A549 (cell line): ENCODE measurements at regions not wholly inside any gene's neighbourhood (a gene's known extent, or its start where the extent isn't known, plus 50 kb on each side); places are given as distances from the start of the nearest gene placed in this dataset.
"Not testable (repeated sequence)": the region's sequence is repeated elsewhere in the genome, so short reads cannot be mapped to it uniquely, and the experiment has no call there.

Experiments
- ATAC-seq, 2 experiments: fragments of 200-7000 bp in 1 of 2; fragments of >200 bp in 1 of 2; cut with Nextera tagmentation in 1 of 2; cut with Tn5 transposase in 1 of 2; 3 replicates each; pipeline versions ENCODE4 v1.8.0 to v1.9.1; 2018 to 2020; ENCODE audit warnings: mild to moderate bottlenecking in 1 of 2, moderate library complexity in 1 of 2
- CTCF ChIA-PET: fragments of 300-600 bp; sonication (Branson Sonifier 250); formaldehyde crosslinking; extraction: SDS; loops from one replicate; lab custom pipeline; 2021; ENCODE audit warnings: antibody characterized with exemption, inconsistent platforms; lab: Yijun Ruan, JAX
- POLR2A ChIA-PET: fragments of 350-600 bp; formaldehyde crosslinking; extraction: SDS; loops from one replicate; lab custom pipeline; 2021; ENCODE audit warnings: antibody characterized with exemption, inconsistent platforms; lab: Yijun Ruan, JAX
- DNase-seq, 2 experiments: peaks; one replicate each; pipeline versions ENCODE4 v3.0.0 to v3.0.0-alpha.2; 2011 to 2016; ENCODE audit warnings: low read depth in 1 of 2, low spot score in 1 of 2
- FAIRE-seq: peaks from 2 replicates; lab custom pipeline; 2011; peaks lifted over from hg19 to GRCh38; lab: Jason Lieb, UNC
- H3K27ac ChIP-seq, 2 experiments: fragments of >200 bp; sonication (Bioruptor Twin); formaldehyde crosslinking; 3 replicates each; pipeline ENCODE4 v1.5.1; 2016 to 2017
- H3K4me1 ChIP-seq: fragments of >200 bp; sonication (Bioruptor Twin); formaldehyde crosslinking; 3 replicates; pipeline ENCODE4 v1.6.1; 2016
- H3K4me2 ChIP-seq: fragments of >200 bp; sonication (Bioruptor Twin); formaldehyde crosslinking; 3 replicates; pipeline ENCODE4 v1.6.1; 2016
- H3K4me3 ChIP-seq: fragments of >200 bp; sonication (Bioruptor Twin); formaldehyde crosslinking; 3 replicates; pipeline ENCODE4 v1.5.1; 2016
- H3K9me3 ChIP-seq: fragments of >200 bp; sonication (Bioruptor Twin); formaldehyde crosslinking; 3 replicates; pipeline ENCODE4 v1.6.1; 2016
- CBX2 ChIP-seq: fragments of 200-600 bp; sonication (generic); IDR thresholded peaks from 2 replicates; pipeline ENCODE4 v1.6.1; 2016; ENCODE audit warnings: low read depth, mild to moderate bottlenecking, borderline replicate concordance
- FOXS1 ChIP-seq: fragments of 250-450 bp; sonication (Bioruptor Pico); IDR thresholded peaks from 2 replicates; pipeline ENCODE4 v1.5.0; 2020; ENCODE audit warnings: mild to moderate bottlenecking, moderate library complexity
- HOXA7 ChIP-seq: fragments of 250-450 bp; sonication (Bioruptor Pico); IDR thresholded peaks from 2 replicates; pipeline ENCODE4 v1.5.0; 2020; ENCODE audit warnings: mild to moderate bottlenecking, moderate library complexity
- HOXB13 ChIP-seq: fragments of 250-450 bp; sonication (Bioruptor Pico); IDR thresholded peaks from 2 replicates; pipeline ENCODE4 v1.5.0; 2020; ENCODE audit warnings: low read depth, mild to moderate bottlenecking, moderate library complexity
- JUN ChIP-seq, 2 experiments: fragments of >200 bp; sonication (Bioruptor Twin); formaldehyde crosslinking; IDR thresholded peaks; 2 replicates in 1 of 2; 3 replicates in 1 of 2; pipeline ENCODE4 v1.6.1; 2016 to 2017
- KDM5A ChIP-seq: fragments of 200-600 bp; sonication (generic); IDR thresholded peaks from 2 replicates; pipeline ENCODE4 v1.6.1; 2016; ENCODE audit warnings: antibody characterized with exemption, mild to moderate bottlenecking
- MYC ChIP-seq: IDR thresholded peaks from 2 replicates; pipeline ENCODE4 v1.6.1; 2012; ENCODE audit warnings: mild to moderate bottlenecking, inconsistent platforms, low read length, improper control_type of control experiment, borderline replicate concordance
- NFE2L2 ChIP-seq: fragments of 150-350 bp; conservative IDR thresholded peaks from 2 replicates; pipeline ENCODE4 v1.6.1; 2014; ENCODE audit warnings: low read length
- PBX3 ChIP-seq: IDR thresholded peaks from 2 replicates; pipeline ENCODE4 v1.6.1; 2012
- POLR2AphosphoS2 ChIP-seq: conservative IDR thresholded peaks from 2 replicates; pipeline ENCODE4 v1.6.1; 2012; ENCODE audit warnings: low read length, improper control_type of control experiment, inconsistent platforms
- RAD21 ChIP-seq, 2 experiments: fragments of >200 bp in 1 of 2; sonication (Bioruptor Twin) in 1 of 2; formaldehyde crosslinking in 1 of 2; IDR thresholded peaks in 1 of 2; conservative IDR thresholded peaks in 1 of 2; 2 replicates in 1 of 2; 3 replicates in 1 of 2; pipeline ENCODE4 v1.6.1; 2012 to 2018; ENCODE audit warnings: inconsistent platforms in 1 of 2
- RARB ChIP-seq: fragments of 250-450 bp; sonication (Bioruptor Pico); IDR thresholded peaks from 2 replicates; pipeline ENCODE4 v1.8.0; 2021; ENCODE audit warnings: mild to moderate bottlenecking, moderate library complexity
- RCOR1 ChIP-seq: fragments of 150-350 bp; IDR thresholded peaks from 2 replicates; pipeline ENCODE4 v1.6.1; 2014; ENCODE audit warnings: antibody characterized with exemption, low read length, low read depth
- SMC3 ChIP-seq: fragments of >200 bp; sonication (Bioruptor Twin); formaldehyde crosslinking; IDR thresholded peaks from 3 replicates; pipeline ENCODE4 v1.6.1; 2018; ENCODE audit warnings: inconsistent platforms
- USF2 ChIP-seq: fragments of 450-650 bp; IDR thresholded peaks from 2 replicates; pipeline ENCODE4 v1.6.1; 2014; ENCODE audit warnings: antibody characterized with exemption
- ZNF302 ChIP-seq: fragments of 250-450 bp; sonication (Bioruptor Pico); IDR thresholded peaks from 2 replicates; pipeline ENCODE4 v1.9.0; 2021; ENCODE audit warnings: inconsistent platforms, mild to moderate bottlenecking, moderate library complexity
- ZSCAN20 ChIP-seq: fragments of 250-450 bp; sonication (Bioruptor Pico); IDR thresholded peaks from 2 replicates; pipeline ENCODE4 v1.8.0; 2022; ENCODE audit warnings: mild to moderate bottlenecking, moderate library complexity
- WGBS: methylation state at CpG from one replicate; pipeline ENCODE4 v1.1.6; 2017; ENCODE audit errors: missing lambda C conversion rate; 5-methylcytosine and 5-hydroxymethylcytosine counted together
- TF ChIP-seq, protein P1 (sequence below): IDR thresholded peaks from 2 replicates; pipeline ENCODE4 v1.6.1; 2012
- TF ChIP-seq, protein P2 (sequence below): fragments of 150-350 bp; IDR thresholded peaks from 2 replicates; pipeline ENCODE4 v1.6.1; 2014; ENCODE audit warnings: low read depth, mild to moderate bottlenecking, low read length
- TF ChIP-seq, protein P3 (sequence below): fragments of >200 bp; sonication (Bioruptor Twin); formaldehyde crosslinking; IDR thresholded peaks from 3 replicates; pipeline ENCODE4 v1.5.1; 2016

DNA sequence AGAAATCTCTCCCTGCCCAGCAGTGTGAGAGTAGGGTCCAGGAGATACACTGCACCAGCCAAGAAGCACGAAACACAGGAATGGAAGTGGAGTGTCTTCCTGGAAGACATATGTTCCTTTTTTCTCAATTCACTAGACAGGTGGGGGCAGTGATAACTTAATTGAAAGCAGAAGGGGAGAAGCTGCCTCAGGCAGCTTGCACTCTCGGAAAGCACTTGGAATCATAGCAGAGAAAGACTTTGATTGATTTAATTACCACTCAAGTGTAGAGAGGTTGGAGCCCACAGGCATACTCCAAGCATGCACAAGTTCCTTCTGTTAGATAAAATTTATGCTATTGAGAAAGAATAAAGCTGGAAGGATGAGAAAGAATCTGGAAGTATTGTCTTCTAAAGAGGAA is 249.4 kb downstream of the SLITRK6 start:
- FAIRE-seq (no peak), DNase-seq (no peak), ATAC-seq (no peak)
- Histone ChIP-seq H3K27ac (no peak overlapping the region), H3K4me3 (no peak overlapping the region), H3K9me3 (peaks cover 10% of the 10 kb centered on the region; the same call in 1 of the 3 replicates), H3K4me1 (no peaks in the 10 kb centered on the region), H3K4me2 (no peak overlapping the region)
- ChIA-PET CTCF (no interaction called here), POLR2A (no interaction called here)
- 62% methylated on average over 2 of the region's 2 CpGs for WGBS
- TF ChIP-seq USF2 = no peak

DNA sequence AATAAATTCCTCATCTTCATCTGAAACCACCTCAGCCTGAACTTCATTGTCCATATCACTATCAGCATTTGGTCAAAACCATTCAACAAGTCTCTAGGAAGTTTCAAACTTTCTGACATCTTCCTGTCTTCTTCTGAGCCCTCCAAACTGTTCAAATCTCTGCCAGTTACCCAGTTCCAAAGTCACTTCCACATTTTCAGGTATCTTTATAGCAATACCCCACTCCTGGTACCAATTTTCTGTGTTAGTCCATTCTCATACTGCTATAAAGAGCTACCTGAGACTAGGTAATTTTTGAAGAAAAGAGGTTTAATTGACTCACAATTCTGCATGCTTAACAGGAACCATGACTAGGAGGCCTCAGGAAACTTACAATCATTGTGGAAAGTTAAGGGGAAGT is 250.4 kb downstream of the SLITRK6 start:
- FAIRE-seq, POLR2A ChIA-PET, CTCF ChIA-PET: not testable (repeated sequence)

DNA sequence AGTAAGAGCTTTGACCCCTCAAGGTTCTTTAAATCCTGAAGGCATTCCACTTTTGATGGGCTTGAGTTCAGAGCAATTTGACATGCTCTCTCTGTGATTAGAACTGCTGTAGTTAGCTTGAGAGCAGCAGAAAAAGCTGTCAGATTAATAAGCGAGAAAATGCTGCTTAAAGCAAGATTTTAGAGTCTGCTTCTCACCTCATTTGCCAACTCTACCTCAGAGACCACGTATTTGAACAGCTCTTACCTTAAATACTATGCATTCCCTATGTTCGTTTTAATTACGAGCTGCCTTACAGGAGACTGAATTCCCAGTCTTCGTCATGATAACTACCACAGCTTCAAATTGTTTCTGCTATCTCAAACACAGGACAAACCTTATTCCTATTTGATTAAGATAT is 253.4 kb downstream of the SLITRK6 start:
- 0 out of 3 replicates have a peak, but pooled peaks cover 4% of the 10 kb centered on the region for H3K4me1 ChIP-seq
- no peak overlapping the region for H3K4me3 ChIP-seq
- H3K4me2 ChIP-seq = no peak overlapping the region
- POLR2A ChIA-PET = no interaction called here
- no peak for FAIRE-seq
- CTCF ChIA-PET = no interaction called here
- H3K9me3 ChIP-seq = peaks cover 10% of the 10 kb centered on the region; the same call in 1 of the 3 replicates
- no peak for TF ChIP-seq RCOR1
- DNase-seq = no peak
- no peak for ATAC-seq
- WGBS = 72% methylated on average over 5 of the region's 5 CpGs
- H3K27ac ChIP-seq = no peak overlapping the region

More for the DNA sequence above, 250.4 kb downstream of the SLITRK6 start:
- not testable (repeated sequence) for DNase-seq, H3K4me2 ChIP-seq, H3K4me3 ChIP-seq, ATAC-seq, H3K4me1 ChIP-seq, H3K27ac ChIP-seq, H3K9me3 ChIP-seq

DNA sequence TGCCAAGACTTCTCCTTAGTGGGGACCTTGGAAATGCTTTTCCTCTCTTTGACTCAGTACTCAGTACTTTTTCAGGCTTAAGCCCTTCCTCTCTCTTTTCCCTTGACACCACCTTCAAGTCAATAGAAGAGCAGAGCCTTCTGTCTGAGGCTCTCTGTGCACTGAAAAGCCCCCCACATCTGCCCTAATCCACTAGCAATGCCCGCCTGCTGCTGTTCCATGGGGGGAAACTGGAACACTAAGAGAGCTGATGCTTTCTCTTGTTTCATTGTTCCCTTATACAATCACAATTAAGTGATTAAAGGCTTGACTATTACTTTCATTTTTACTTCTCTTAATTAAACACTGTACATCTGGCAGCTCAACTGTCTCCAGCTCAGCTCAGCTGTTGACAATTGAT is 254.5 kb downstream of the SLITRK6 start:
- no peak for DNase-seq
- no peak overlapping the region for H3K4me2 ChIP-seq
- H3K27ac ChIP-seq = no peak overlapping the region
- H3K9me3 ChIP-seq = peaks cover 10% of the 10 kb centered on the region; the same call in 1 of the 3 replicates
- no peak for FAIRE-seq
- TF ChIP-seq KDM5A (no peak), SMC3 (no peak), JUN (IDR thresholded peaks at IDR 0.05) (no peak), ZNF302 (CRISPR knock-in tag) (no peak), PBX3 (no peak), CBX2 (no peak), RAD21 (conservative IDR thresholded peaks at IDR 0.05 in 1 of 2, IDR thresholded peaks at IDR 0.05 in 1 of 2) (no peak), HOXB13 (CRISPR knock-in tag) (no peak), POLR2AphosphoS2 (no peak), MYC (no peak), FOXS1 (CRISPR knock-in tag) (no peak), HOXA7 (no peak), NFE2L2 (no peak), RARB (CRISPR knock-in tag) (no peak), ZSCAN20 (CRISPR knock-in tag) (no peak)
- TF ChIP-seq, protein P1, sequence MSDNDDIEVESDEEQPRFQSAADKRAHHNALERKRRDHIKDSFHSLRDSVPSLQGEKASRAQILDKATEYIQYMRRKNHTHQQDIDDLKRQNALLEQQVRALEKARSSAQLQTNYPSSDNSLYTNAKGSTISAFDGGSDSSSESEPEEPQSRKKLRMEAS = no peak
- TF ChIP-seq, protein P2, sequence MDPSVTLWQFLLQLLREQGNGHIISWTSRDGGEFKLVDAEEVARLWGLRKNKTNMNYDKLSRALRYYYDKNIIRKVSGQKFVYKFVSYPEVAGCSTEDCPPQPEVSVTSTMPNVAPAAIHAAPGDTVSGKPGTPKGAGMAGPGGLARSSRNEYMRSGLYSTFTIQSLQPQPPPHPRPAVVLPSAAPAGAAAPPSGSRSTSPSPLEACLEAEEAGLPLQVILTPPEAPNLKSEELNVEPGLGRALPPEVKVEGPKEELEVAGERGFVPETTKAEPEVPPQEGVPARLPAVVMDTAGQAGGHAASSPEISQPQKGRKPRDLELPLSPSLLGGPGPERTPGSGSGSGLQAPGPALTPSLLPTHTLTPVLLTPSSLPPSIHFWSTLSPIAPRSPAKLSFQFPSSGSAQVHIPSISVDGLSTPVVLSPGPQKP = no peak
- TF ChIP-seq, protein P3, sequence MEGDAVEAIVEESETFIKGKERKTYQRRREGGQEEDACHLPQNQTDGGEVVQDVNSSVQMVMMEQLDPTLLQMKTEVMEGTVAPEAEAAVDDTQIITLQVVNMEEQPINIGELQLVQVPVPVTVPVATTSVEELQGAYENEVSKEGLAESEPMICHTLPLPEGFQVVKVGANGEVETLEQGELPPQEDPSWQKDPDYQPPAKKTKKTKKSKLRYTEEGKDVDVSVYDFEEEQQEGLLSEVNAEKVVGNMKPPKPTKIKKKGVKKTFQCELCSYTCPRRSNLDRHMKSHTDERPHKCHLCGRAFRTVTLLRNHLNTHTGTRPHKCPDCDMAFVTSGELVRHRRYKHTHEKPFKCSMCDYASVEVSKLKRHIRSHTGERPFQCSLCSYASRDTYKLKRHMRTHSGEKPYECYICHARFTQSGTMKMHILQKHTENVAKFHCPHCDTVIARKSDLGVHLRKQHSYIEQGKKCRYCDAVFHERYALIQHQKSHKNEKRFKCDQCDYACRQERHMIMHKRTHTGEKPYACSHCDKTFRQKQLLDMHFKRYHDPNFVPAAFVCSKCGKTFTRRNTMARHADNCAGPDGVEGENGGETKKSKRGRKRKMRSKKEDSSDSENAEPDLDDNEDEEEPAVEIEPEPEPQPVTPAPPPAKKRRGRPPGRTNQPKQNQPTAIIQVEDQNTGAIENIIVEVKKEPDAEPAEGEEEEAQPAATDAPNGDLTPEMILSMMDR = no peak
- no peak overlapping the region for H3K4me3 ChIP-seq
- ChIA-PET CTCF (no interaction called here), POLR2A (no interaction called here)
- H3K4me1 ChIP-seq = 0 out of 3 replicates have a peak, but pooled peaks cover 4% of the 10 kb centered on the region
- 81% methylated on average over 1 of the region's 1 CpG for WGBS
- ATAC-seq = no peak
